Right lobe of liver (tissue), 6 donors: ENCODE measurements at regions not wholly inside any gene's neighbourhood (a gene's known extent, or its start where the extent isn't known, plus 50 kb on each side); places are given as distances from the start of the nearest gene placed in this dataset.

Source experiments
- ATAC-seq, 4 donors: fragments of 200-7000 bp; cut with Tn5 transposase; one replicate each; pipeline ENCODE4 v1.9.1; 2020; ENCODE audit warnings: mild to moderate bottlenecking in 4 of 4, moderate library complexity in 4 of 4
- DNase-seq, 3 donors: peaks; one replicate each; pipeline ENCODE4 v3.0.0-alpha.2; 2020
- H3K27ac ChIP-seq, 3 donors: fragments of 200-600 bp; one replicate each; pipeline ENCODE4 v1.8.0; 2022
- H3K27me3 ChIP-seq, 2 donors: fragments of 200-600 bp; one replicate each; pipeline ENCODE4 v1.8.0; 2022
- H3K36me3 ChIP-seq, 4 donors: fragments of 200-600 bp; sonication (generic) in 1 of 4; one replicate each; pipeline versions ENCODE4 v1.5.1 to v1.8.0; 2017 to 2022; ENCODE audit warnings: control low read depth in 1 of 4
- H3K4me1 ChIP-seq, 4 donors: fragments of 200-600 bp; sonication (generic) in 1 of 4; one replicate each; pipeline versions ENCODE4 v1.5.1 to v1.8.0; 2017 to 2022; ENCODE audit warnings: control low read depth in 1 of 4
- H3K4me3 ChIP-seq, 3 donors: fragments of 200-600 bp; one replicate each; pipeline ENCODE4 v1.8.0; 2022
- H3K9me3 ChIP-seq, 4 donors: fragments of 200-600 bp; sonication (generic) in 1 of 4; one replicate each; pipeline versions ENCODE4 v1.5.1 to v1.8.0; 2017 to 2022; ENCODE audit warnings: control low read depth in 1 of 4
- POLR2A ChIP-seq: fragments of 450-650 bp; IDR thresholded peaks from one replicate; pipeline ENCODE4 v1.6.1; 2017; ENCODE audit warnings: antibody characterized with exemption, mild to moderate bottlenecking
- WGBS: methylation state at CpG from one replicate; pipeline ENCODE4 v1.1.6; 2018; ENCODE audit warnings: low coverage, low lambda C conversion rate; ENCODE audit not compliant: insufficient coverage; ENCODE audit errors: missing lambda C conversion rate; 5-methylcytosine and 5-hydroxymethylcytosine counted together
- intact Hi-C, 2 donors: fragments of 100-400 bp; cut with DNase I; formaldehyde crosslinking; loops; one replicate each; pipeline versions ENCODE4 v1.11.2 to v1.14.1; 2022
- TF ChIP-seq, protein P1 (sequence below), 4 donors: fragments of 200-600 bp in 3 of 4; fragments of 450-650 bp in 1 of 4; IDR thresholded peaks; one replicate each; pipeline versions ENCODE4 v1.5.1 to v1.8.0; 2016 to 2022; ENCODE audit warnings: antibody characterized with exemption in 4 of 4, mild to moderate bottlenecking in 2 of 4
- donor health status: DM: no; HTN: yes; CAD: no.
- donor health status: DM: no; HTN: no; CAD: no.
- donor health status: DM: no; HTN: no; CAD: no.
- donor health status: DM: no; HTN: yes; CAD: no.
- donor health status: DM: no; HTN: yes; CAD: no.

DNA sequence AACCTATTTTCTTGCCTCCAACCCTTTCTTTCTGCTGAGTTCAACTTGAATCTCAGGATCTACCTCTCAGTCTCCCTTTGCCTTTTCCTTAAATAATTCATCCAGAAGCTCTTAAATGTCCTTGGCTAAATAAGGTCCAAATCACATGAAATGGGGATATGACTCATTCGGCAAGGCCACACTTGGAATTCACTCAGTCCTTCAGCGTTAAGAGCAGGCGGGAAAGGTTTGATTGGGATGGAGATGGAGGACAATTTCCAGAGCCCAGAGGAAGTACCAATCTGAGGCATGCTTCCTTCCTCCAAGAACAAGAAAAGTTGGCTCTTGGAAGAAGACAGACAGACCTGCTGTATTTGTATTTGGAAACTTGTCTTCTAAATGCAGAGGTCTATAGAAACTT is 128.5 kb downstream of the PROX1 start:
- DNase-seq: no peak
- no peak overlapping the region for H3K4me3 ChIP-seq
- no peak for ATAC-seq
- WGBS: 100% methylated on average over 3 of the region's 3 CpGs
- H3K36me3 ChIP-seq: no peaks in the 10 kb centered on the region
- intact Hi-C loops: no loop called here
- no peaks in the 10 kb centered on the region for H3K27me3 ChIP-seq
- H3K27ac ChIP-seq: no peak overlapping the region
- H3K9me3 ChIP-seq: peaks cover 0 to 8% (median 0%) of the 10 kb centered on the region in 4 donors
- H3K4me1 ChIP-seq: no peaks in the 10 kb centered on the region
- TF ChIP-seq, protein P1, sequence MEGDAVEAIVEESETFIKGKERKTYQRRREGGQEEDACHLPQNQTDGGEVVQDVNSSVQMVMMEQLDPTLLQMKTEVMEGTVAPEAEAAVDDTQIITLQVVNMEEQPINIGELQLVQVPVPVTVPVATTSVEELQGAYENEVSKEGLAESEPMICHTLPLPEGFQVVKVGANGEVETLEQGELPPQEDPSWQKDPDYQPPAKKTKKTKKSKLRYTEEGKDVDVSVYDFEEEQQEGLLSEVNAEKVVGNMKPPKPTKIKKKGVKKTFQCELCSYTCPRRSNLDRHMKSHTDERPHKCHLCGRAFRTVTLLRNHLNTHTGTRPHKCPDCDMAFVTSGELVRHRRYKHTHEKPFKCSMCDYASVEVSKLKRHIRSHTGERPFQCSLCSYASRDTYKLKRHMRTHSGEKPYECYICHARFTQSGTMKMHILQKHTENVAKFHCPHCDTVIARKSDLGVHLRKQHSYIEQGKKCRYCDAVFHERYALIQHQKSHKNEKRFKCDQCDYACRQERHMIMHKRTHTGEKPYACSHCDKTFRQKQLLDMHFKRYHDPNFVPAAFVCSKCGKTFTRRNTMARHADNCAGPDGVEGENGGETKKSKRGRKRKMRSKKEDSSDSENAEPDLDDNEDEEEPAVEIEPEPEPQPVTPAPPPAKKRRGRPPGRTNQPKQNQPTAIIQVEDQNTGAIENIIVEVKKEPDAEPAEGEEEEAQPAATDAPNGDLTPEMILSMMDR (IDR thresholded peaks at IDR 0.05): no peak
- TF ChIP-seq POLR2A: no peak

- H3K4me3 ChIP-seq: no peak overlapping the region
- ATAC-seq (no peak), DNase-seq (no peak)
- H3K9me3 ChIP-seq: peaks cover 0 to 8% (median 0%) of the 10 kb centered on the region in 4 donors
- H3K36me3 ChIP-seq: no peaks in the 10 kb centered on the region
- TF ChIP-seq, protein P1 (IDR thresholded peaks at IDR 0.05): no peak
- no peak for TF ChIP-seq POLR2A
- peaks cover 0 to 4% (median 0%) of the 10 kb centered on the region in 4 donors for H3K4me1 ChIP-seq
- H3K27me3 ChIP-seq: no peaks in the 10 kb centered on the region
- H3K27ac ChIP-seq: no peak overlapping the region
- intact Hi-C loops: no loop called here
- 94% methylated on average over 2 of the region's 2 CpGs for WGBS
These were observed 130.0 kb downstream of the PROX1 start for GRCh38 chr1:214117780-214118179.

- no peak for ATAC-seq
- 56% methylated on average over 4 of the region's 4 CpGs for WGBS
- H3K9me3 ChIP-seq: peaks cover 0 to 8% (median 0%) of the 10 kb centered on the region in 4 donors
- H3K27ac ChIP-seq: no peak overlapping the region
- intact Hi-C loops: no loop called here
- TF ChIP-seq, protein P1 (IDR thresholded peaks at IDR 0.05): no peak
- no peak for TF ChIP-seq POLR2A
- H3K4me3 ChIP-seq: no peak overlapping the region
- peaks cover 0 to 27% (median 0%) of the 10 kb centered on the region in 4 donors for H3K4me1 ChIP-seq
- DNase-seq: no peak
- H3K36me3 ChIP-seq: no peaks in the 10 kb centered on the region
- no peaks in the 10 kb centered on the region for H3K27me3 ChIP-seq
These were observed 132.4 kb downstream of the PROX1 start for GRCh38 chr1:214120191-214120590.

DNA sequence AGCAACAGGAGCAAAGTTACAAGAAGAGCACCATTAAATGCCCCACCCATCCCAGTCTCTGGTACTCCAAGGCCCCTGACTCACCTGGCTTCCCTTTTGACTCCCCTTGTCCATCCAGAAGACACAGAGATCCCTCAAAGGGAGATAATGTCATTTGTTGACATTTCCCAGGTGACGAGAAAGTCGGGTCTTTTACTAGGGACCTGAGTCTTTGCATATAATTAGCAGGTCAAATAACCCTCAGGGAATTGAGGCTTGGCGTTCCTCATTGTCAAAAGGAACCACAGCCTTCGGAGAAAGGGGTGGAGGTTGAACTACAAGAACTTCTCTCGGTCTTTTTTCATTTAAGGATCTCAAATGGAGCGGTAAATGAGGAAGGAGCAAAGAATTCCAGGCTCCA is 133.2 kb downstream of the PROX1 start:
- intact Hi-C loops: no loop called here
- Histone ChIP-seq H3K27me3 (no peaks in the 10 kb centered on the region), H3K27ac (no peak overlapping the region), H3K9me3 (peaks cover 0 to 8% (median 0%) of the 10 kb centered on the region in 4 donors), H3K36me3 (no peaks in the 10 kb centered on the region), H3K4me1 (peaks cover 0 to 35% (median under 1%) of the 10 kb centered on the region in 4 donors), H3K4me3 (no peak overlapping the region)
- 81% methylated on average over 6 of the region's 6 CpGs for WGBS
- TF ChIP-seq POLR2A: no peak
- TF ChIP-seq, protein P1 (IDR thresholded peaks at IDR 0.05): no peak
- no peak for ATAC-seq
- no peak for DNase-seq

DNA sequence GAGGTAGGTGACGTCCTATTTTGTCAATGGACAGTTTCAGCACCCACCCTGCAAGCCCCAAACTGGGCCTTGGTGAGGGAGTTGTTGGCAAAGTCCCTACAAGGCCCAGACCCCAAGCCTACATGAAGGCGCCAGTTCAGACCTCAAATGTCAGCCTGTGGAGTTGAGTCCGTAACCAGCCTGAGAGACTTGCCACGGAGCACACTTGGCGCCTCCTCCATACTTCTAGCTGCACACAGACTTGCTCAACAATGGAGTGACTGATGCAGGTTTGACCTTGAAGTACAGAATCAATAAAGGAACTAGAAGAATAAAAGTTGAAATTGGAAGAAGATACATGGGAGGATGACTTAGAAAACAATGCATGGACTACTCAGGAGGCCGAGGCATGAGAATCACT is 134.3 kb downstream of the PROX1 start:
- ATAC-seq (no peak), DNase-seq (no peak)
- no peak overlapping the region for H3K27ac ChIP-seq
- H3K36me3 ChIP-seq: no peaks in the 10 kb centered on the region
- no peaks in the 10 kb centered on the region for H3K27me3 ChIP-seq
- TF ChIP-seq, protein P1 (IDR thresholded peaks at IDR 0.05): no peak
- TF ChIP-seq POLR2A: no peak
- intact Hi-C loops: no loop called here
- peaks cover 0 to 42% (median 4%) of the 10 kb centered on the region in 4 donors for H3K4me1 ChIP-seq
- WGBS: 100% methylated on average over 2 of the region's 6 CpGs
- peaks cover 0 to 8% (median 0%) of the 10 kb centered on the region in 4 donors for H3K9me3 ChIP-seq
- H3K4me3 ChIP-seq: no peak overlapping the region
